ENCODE measurements at regions not wholly inside any gene's neighbourhood (a gene's known extent, or its start where the extent isn't known, plus 50 kb on each side); places are given as distances from the start of the nearest gene placed in this dataset.

GRCh38 chr15:67905628-67906027 is 65.8 kb upstream of the RNU6-1 start:
- Histone ChIP-seq H3K27me3 (ENCODE audit: insufficient read depth, low read length) (peaks cover 2% of the 10 kb centered on the region), H3K4me3 (ENCODE audit: insufficient read depth, low read depth, low read length) (no peak overlapping the region), H4K20me1 (ENCODE audit: insufficient read depth, low read length) (no peaks in the 10 kb centered on the region), H3K4me2 (ENCODE audit: low read length) (no peak overlapping the region), H3K79me2 (ENCODE audit: insufficient read depth, low read length) (no peaks in the 10 kb centered on the region), H3K36me3 (ENCODE audit: insufficient read depth, low read length) (no peaks in the 10 kb centered on the region), H3K4me1 (ENCODE audit: insufficient read depth, low read length) (no peaks in the 10 kb centered on the region), H3K9me3 (ENCODE audit: insufficient read depth, low read depth, low read length) (peaks cover 5% of the 10 kb centered on the region), H3K27ac (ENCODE audit: low read depth, low read length) (no peak overlapping the region), H3K9ac (ENCODE audit: low read length) (no peak overlapping the region), H2AFZ (ENCODE audit: low read depth, low read length) (no peak overlapping the region)
- TF ChIP-seq, protein P1, sequence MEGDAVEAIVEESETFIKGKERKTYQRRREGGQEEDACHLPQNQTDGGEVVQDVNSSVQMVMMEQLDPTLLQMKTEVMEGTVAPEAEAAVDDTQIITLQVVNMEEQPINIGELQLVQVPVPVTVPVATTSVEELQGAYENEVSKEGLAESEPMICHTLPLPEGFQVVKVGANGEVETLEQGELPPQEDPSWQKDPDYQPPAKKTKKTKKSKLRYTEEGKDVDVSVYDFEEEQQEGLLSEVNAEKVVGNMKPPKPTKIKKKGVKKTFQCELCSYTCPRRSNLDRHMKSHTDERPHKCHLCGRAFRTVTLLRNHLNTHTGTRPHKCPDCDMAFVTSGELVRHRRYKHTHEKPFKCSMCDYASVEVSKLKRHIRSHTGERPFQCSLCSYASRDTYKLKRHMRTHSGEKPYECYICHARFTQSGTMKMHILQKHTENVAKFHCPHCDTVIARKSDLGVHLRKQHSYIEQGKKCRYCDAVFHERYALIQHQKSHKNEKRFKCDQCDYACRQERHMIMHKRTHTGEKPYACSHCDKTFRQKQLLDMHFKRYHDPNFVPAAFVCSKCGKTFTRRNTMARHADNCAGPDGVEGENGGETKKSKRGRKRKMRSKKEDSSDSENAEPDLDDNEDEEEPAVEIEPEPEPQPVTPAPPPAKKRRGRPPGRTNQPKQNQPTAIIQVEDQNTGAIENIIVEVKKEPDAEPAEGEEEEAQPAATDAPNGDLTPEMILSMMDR (IDR thresholded peaks at IDR 0.05; ENCODE audit: insufficient read depth, low read depth, low read length): no peak
- no peak for TF ChIP-seq EZH2 (IDR thresholded peaks at IDR 0.05; ENCODE audit: insufficient read depth, low read length)
- DNase-seq (ENCODE audit: low read depth) (no peak), FAIRE-seq (no peak)
- Mint-ChIP-seq H3K4me1 (ENCODE audit: low read depth, unreplicated experiment) (peaks cover 1% of the 10 kb centered on the region), H3K4me3 (ENCODE audit: unreplicated experiment) (no peak overlapping the region), H3K36me3 (ENCODE audit: low read depth, unreplicated experiment) (no peaks in the 10 kb centered on the region), H3K9me3 (ENCODE audit: unreplicated experiment) (peaks cover 10% of the 10 kb centered on the region), H3K27ac (ENCODE audit: unreplicated experiment) (no peak overlapping the region), H3K27me3 (ENCODE audit: low read depth, unreplicated experiment) (no peaks in the 10 kb centered on the region)

DNA sequence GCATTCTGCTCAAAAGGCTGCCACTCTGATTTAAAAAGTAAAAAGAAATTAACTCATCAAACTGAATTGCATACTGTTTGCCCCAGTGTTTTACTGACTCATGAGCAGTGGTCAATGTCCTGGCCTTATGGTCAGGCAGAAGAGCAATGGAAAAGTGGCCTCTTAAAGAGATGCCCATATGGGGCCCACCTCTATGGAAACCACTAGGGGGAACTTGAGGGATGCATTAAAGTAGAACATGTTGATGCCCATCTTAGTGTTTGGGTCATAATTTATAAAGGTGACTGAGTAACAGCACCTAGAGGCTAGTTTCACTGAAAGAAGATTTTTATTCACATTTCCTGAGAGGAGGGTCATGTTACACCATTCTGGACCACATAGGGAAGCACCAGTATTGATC is 66.5 kb upstream of the RNU6-1 start:
- Histone ChIP-seq H3K9ac (ENCODE audit: low read length) (no peak overlapping the region), H3K4me2 (ENCODE audit: low read length) (no peak overlapping the region), H3K36me3 (ENCODE audit: insufficient read depth, low read length) (no peaks in the 10 kb centered on the region), H3K27me3 (ENCODE audit: insufficient read depth, low read length) (peaks cover 2% of the 10 kb centered on the region), H3K27ac (ENCODE audit: low read depth, low read length) (no peak overlapping the region), H3K9me3 (ENCODE audit: insufficient read depth, low read depth, low read length) (peaks cover 5% of the 10 kb centered on the region), H2AFZ (ENCODE audit: low read depth, low read length) (no peak overlapping the region), H4K20me1 (ENCODE audit: insufficient read depth, low read length) (no peaks in the 10 kb centered on the region), H3K79me2 (ENCODE audit: insufficient read depth, low read length) (no peaks in the 10 kb centered on the region), H3K4me1 (ENCODE audit: insufficient read depth, low read length) (no peaks in the 10 kb centered on the region), H3K4me3 (ENCODE audit: insufficient read depth, low read depth, low read length) (no peak overlapping the region)
- Mint-ChIP-seq H3K4me3 (ENCODE audit: unreplicated experiment) (no peak overlapping the region), H3K9me3 (ENCODE audit: unreplicated experiment) (peaks cover 10% of the 10 kb centered on the region), H3K36me3 (ENCODE audit: low read depth, unreplicated experiment) (no peaks in the 10 kb centered on the region), H3K27me3 (ENCODE audit: low read depth, unreplicated experiment) (no peaks in the 10 kb centered on the region), H3K4me1 (ENCODE audit: low read depth, unreplicated experiment) (peaks cover 1% of the 10 kb centered on the region), H3K27ac (ENCODE audit: unreplicated experiment) (no peak overlapping the region)
- FAIRE-seq (no peak), DNase-seq (ENCODE audit: low read depth) (no peak)
- TF ChIP-seq EZH2 (IDR thresholded peaks at IDR 0.05; ENCODE audit: insufficient read depth, low read length): no peak
- TF ChIP-seq, protein P1 (IDR thresholded peaks at IDR 0.05; ENCODE audit: insufficient read depth, low read depth, low read length): no peak

DNA sequence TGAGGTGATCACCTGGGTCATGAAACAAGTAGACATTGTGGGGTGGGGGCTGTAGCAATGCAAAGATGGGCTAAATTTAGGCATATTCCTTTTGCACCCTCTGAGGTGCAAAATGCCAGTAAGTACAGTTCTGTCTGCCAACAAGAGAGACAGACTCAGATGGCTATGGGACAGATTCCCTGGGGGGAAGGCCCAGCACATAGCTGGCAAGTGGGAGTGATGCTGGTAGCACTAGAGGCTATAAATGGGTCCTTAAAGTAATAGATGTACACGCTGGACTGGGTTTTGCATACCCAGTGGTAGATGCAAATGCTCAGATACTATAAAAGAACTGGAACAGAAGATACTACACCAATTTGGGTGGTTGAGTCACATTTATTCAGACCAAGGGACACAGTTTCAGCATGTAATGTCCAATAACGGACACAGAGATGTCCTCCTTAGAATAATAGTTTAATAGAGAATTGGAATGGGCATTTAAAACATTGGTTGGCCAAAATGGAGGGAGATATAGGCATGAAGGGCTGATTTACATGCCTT is 67.4 kb upstream of the RNU6-1 start:
- Histone ChIP-seq H3K27me3 (ENCODE audit: insufficient read depth, low read length) (peaks cover 2% of the 10 kb centered on the region), H4K20me1 (ENCODE audit: insufficient read depth, low read length) (no peaks in the 10 kb centered on the region), H3K4me1 (ENCODE audit: insufficient read depth, low read length) (no peaks in the 10 kb centered on the region), H3K4me3 (ENCODE audit: insufficient read depth, low read depth, low read length) (no peak overlapping the region), H3K9ac (ENCODE audit: low read length) (no peak overlapping the region), H2AFZ (ENCODE audit: low read depth, low read length) (no peak overlapping the region), H3K4me2 (ENCODE audit: low read length) (no peak overlapping the region), H3K27ac (ENCODE audit: low read depth, low read length) (no peak overlapping the region), H3K9me3 (ENCODE audit: insufficient read depth, low read depth, low read length) (peaks cover 5% of the 10 kb centered on the region), H3K36me3 (ENCODE audit: insufficient read depth, low read length) (no peaks in the 10 kb centered on the region), H3K79me2 (ENCODE audit: insufficient read depth, low read length) (no peaks in the 10 kb centered on the region)
- H3K4me1 Mint-ChIP-seq (ENCODE audit: low read depth, unreplicated experiment): peaks cover 1% of the 10 kb centered on the region
- TF ChIP-seq, protein P1 (IDR thresholded peaks at IDR 0.05; ENCODE audit: insufficient read depth, low read depth, low read length): no peak
- TF ChIP-seq EZH2 (IDR thresholded peaks at IDR 0.05; ENCODE audit: insufficient read depth, low read length): no peak
- no peak overlapping the region for H3K4me3 Mint-ChIP-seq (ENCODE audit: unreplicated experiment)
- FAIRE-seq: no peak
- no peak for DNase-seq (ENCODE audit: low read depth)
- no peak overlapping the region for H3K27ac Mint-ChIP-seq (ENCODE audit: unreplicated experiment)
- no peaks in the 10 kb centered on the region for H3K27me3 Mint-ChIP-seq (ENCODE audit: low read depth, unreplicated experiment)
- H3K9me3 Mint-ChIP-seq (ENCODE audit: unreplicated experiment): peaks cover 10% of the 10 kb centered on the region
- H3K36me3 Mint-ChIP-seq (ENCODE audit: low read depth, unreplicated experiment): no peaks in the 10 kb centered on the region

All from astrocyte (in vitro differentiated cells and primary cell).